Neural progenitor cell (in vitro differentiated cells): ENCODE measurements at regions not wholly inside any gene's neighbourhood (a gene's known extent, or its start where the extent isn't known, plus 50 kb on each side); places are given as distances from the start of the nearest gene placed in this dataset.
A peak's percentile ranks its signal among the peaks of the same experiment; 100 is the strongest.

ENCODE experiments used
- DNase-seq: peaks from one replicate; pipeline ENCODE4 v3.0.0-alpha.2; 2016; ENCODE audit warnings: low spot score
- H2AFZ ChIP-seq: fragments of 200-600 bp; sonication (generic); replicated peaks from 2 replicates; pipeline ENCODE4 v1.6.1; 2016; ENCODE audit warnings: antibody characterized with exemption
- H3F3A ChIP-seq: fragments of 200-600 bp; sonication (generic); 2 replicates; pipeline ENCODE4 v1.6.1; 2016; ENCODE audit warnings: antibody characterized with exemption, low read depth
- H3K27ac ChIP-seq: fragments of 200-600 bp; sonication (generic); 2 replicates; pipeline ENCODE4 v1.5.1; 2016; ENCODE audit warnings: mild to moderate bottlenecking
- H3K27me3 ChIP-seq: fragments of 200-600 bp; sonication (generic); 2 replicates; pipeline ENCODE4 v1.6.1; 2016; ENCODE audit warnings: mild to moderate bottlenecking, moderate library complexity
- H3K36me3 ChIP-seq: fragments of 200-600 bp; sonication (generic); 2 replicates; pipeline ENCODE4 v1.5.1; 2016
- H3K4me1 ChIP-seq: fragments of 200-600 bp; sonication (generic); 2 replicates; pipeline ENCODE4 v1.6.1; 2016; ENCODE audit warnings: mixed run types
- H3K4me2 ChIP-seq: fragments of 200-600 bp; sonication (generic); 2 replicates; pipeline ENCODE4 v1.6.1; 2016
- H3K4me3 ChIP-seq: fragments of 200-600 bp; sonication (generic); 2 replicates; pipeline ENCODE4 v1.5.1; 2016
- H3K79me2 ChIP-seq: fragments of 200-600 bp; sonication (generic); 2 replicates; pipeline ENCODE4 v1.6.1; 2016; ENCODE audit warnings: low read depth
- H3K9ac ChIP-seq: fragments of 200-600 bp; sonication (generic); 2 replicates; pipeline ENCODE4 v1.6.1; 2016
- H3K9me3 ChIP-seq: fragments of 200-600 bp; sonication (generic); 2 replicates; pipeline ENCODE4 v1.5.1; 2016; ENCODE audit warnings: low read depth
- H4K20me1 ChIP-seq: fragments of 200-600 bp; sonication (generic); 2 replicates; pipeline ENCODE4 v1.6.1; 2016; ENCODE audit warnings: low read depth
- H3K27ac Mint-ChIP-seq: 3 replicates; pipeline ENCODE4 v1.8.0; 2021; ENCODE audit warnings: mixed read lengths
- H3K27me3 Mint-ChIP-seq: 2 replicates; pipeline ENCODE4 v1.8.0; 2022; ENCODE audit warnings: low read depth, mild to moderate bottlenecking, inconsistent platforms, moderate library complexity, mixed read lengths; ENCODE audit not compliant: insufficient read depth
- H3K36me3 Mint-ChIP-seq: 3 replicates; pipeline ENCODE4 v1.8.0; 2021; ENCODE audit warnings: mixed read lengths
- H3K4me1 Mint-ChIP-seq: 3 replicates; pipeline ENCODE4 v1.8.0; 2021; ENCODE audit warnings: mixed read lengths
- H3K4me3 Mint-ChIP-seq: 3 replicates; pipeline ENCODE4 v1.8.0; 2021; ENCODE audit warnings: mild to moderate bottlenecking, moderate library complexity, mixed read lengths
- H3K9me3 Mint-ChIP-seq: 3 replicates; pipeline ENCODE4 v1.8.0; 2020; ENCODE audit warnings: mixed read lengths
- EZH2 ChIP-seq: fragments of 200-600 bp; sonication (generic); IDR thresholded peaks from 2 replicates; pipeline ENCODE4 v1.6.1; 2017; ENCODE audit warnings: antibody characterized with exemption, mild to moderate bottlenecking, moderate library complexity
- EZH2phosphoT487 ChIP-seq: fragments of 200-600 bp; sonication (generic); IDR thresholded peaks from 2 replicates; pipeline ENCODE4 v1.6.1; 2017; ENCODE audit warnings: antibody characterized with exemption
- TF ChIP-seq, protein P1 (sequence below): fragments of 200-600 bp; sonication (generic); IDR thresholded peaks from 2 replicates; pipeline ENCODE4 v1.5.1; 2017; ENCODE audit warnings: antibody characterized with exemption, mild to moderate bottlenecking

DNA sequence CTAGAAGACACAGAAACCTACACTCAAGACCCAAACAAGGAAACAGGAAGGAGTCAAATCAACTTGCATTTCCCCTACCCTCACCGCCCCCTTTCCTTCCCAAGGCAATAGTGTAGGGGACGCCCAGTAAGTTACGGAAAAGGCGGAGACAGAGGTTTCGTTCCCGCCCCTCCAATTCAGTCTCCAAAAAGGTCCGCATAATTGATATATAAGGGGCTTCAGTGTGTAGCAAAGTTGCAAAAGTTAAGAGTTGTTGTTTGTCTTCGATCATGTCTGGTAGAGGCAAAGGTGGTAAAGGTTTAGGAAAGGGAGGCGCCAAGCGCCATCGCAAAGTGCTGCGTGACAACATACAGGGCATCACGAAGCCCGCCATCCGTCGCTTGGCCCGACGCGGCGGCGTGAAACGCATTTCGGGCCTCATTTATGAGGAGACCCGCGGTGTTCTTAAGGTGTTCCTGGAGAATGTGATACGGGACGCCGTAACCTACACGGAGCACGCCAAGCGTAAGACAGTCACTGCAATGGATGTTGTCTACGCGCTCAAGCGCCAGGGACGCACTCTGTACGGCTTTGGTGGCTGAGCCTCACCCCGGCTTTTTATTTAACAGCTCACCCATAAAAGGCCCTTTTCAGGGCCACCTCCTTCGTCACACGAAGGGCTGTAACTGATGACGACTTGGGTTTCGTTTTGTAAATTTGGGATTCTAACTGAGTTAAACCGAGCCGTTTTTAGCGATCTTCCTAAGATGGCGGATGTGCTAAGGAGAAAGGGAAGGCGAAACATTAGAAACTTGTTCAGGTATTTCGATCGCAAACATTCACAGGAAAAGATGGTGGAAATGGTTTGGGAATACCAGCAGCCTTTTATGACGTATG lies 124.6 kb upstream of the BTN3A2 start:
- Histone ChIP-seq H3K79me2 (no peaks in the 10 kb centered on the region), H3K27me3 (no peaks in the 10 kb centered on the region), H2AFZ (no peak overlapping the region), H3K9ac (no peak overlapping the region), H3K4me2 (peak overlapping the region; percentile 73), H3K4me3 (peak overlapping the region; percentile 57), H3K9me3 (no peaks in the 10 kb centered on the region), H3K4me1 (peaks cover 11% of the 10 kb centered on the region), H4K20me1 (no peaks in the 10 kb centered on the region), H3K27ac (peak overlapping the region; percentile 78), H3F3A (peaks cover 20% of the 10 kb centered on the region), H3K36me3 (no peaks in the 10 kb centered on the region)
- TF ChIP-seq EZH2phosphoT487: no peak
- peak overlapping the region; percentile 56 for H3K4me3 Mint-ChIP-seq
- H3K27me3 Mint-ChIP-seq: no peaks in the 10 kb centered on the region
- peak overlapping the region; percentile 8 for H3K27ac Mint-ChIP-seq
- H3K4me1 Mint-ChIP-seq: peaks cover 3% of the 10 kb centered on the region
- H3K36me3 Mint-ChIP-seq: no peaks in the 10 kb centered on the region
- DNase-seq: peak; percentile 71
- H3K9me3 Mint-ChIP-seq: peaks cover 11% of the 10 kb centered on the region

- peaks cover 7% of the 10 kb centered on the region for H3K4me1 ChIP-seq
- no peak overlapping the region for H2AFZ ChIP-seq
- no peaks in the 10 kb centered on the region for H3K27me3 Mint-ChIP-seq
- H3K4me3 ChIP-seq: peak overlapping the region; percentile 57
- no peak overlapping the region for H3K9ac ChIP-seq
- no peaks in the 10 kb centered on the region for H3K79me2 ChIP-seq
- H3K27me3 ChIP-seq: no peaks in the 10 kb centered on the region
- H3K4me3 Mint-ChIP-seq: no peak overlapping the region
- H3F3A ChIP-seq: peaks cover 20% of the 10 kb centered on the region
- no peaks in the 10 kb centered on the region for H3K4me1 Mint-ChIP-seq
- peaks cover 11% of the 10 kb centered on the region for H3K9me3 Mint-ChIP-seq
- H4K20me1 ChIP-seq: no peaks in the 10 kb centered on the region
- TF ChIP-seq, protein P1, sequence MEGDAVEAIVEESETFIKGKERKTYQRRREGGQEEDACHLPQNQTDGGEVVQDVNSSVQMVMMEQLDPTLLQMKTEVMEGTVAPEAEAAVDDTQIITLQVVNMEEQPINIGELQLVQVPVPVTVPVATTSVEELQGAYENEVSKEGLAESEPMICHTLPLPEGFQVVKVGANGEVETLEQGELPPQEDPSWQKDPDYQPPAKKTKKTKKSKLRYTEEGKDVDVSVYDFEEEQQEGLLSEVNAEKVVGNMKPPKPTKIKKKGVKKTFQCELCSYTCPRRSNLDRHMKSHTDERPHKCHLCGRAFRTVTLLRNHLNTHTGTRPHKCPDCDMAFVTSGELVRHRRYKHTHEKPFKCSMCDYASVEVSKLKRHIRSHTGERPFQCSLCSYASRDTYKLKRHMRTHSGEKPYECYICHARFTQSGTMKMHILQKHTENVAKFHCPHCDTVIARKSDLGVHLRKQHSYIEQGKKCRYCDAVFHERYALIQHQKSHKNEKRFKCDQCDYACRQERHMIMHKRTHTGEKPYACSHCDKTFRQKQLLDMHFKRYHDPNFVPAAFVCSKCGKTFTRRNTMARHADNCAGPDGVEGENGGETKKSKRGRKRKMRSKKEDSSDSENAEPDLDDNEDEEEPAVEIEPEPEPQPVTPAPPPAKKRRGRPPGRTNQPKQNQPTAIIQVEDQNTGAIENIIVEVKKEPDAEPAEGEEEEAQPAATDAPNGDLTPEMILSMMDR: no peak
- no peak for TF ChIP-seq EZH2phosphoT487
- TF ChIP-seq EZH2: no peak
- peak overlapping the region; percentile 78 for H3K27ac ChIP-seq
- H3K4me2 ChIP-seq: peak overlapping the region; percentile 73
- DNase-seq: peak; percentile 45
- no peaks in the 10 kb centered on the region for H3K36me3 Mint-ChIP-seq
- H3K27ac Mint-ChIP-seq: no peak overlapping the region
- H3K9me3 ChIP-seq: no peaks in the 10 kb centered on the region
- no peaks in the 10 kb centered on the region for H3K36me3 ChIP-seq
Observed at GRCh38 chr6:26241033-26241895, 123.7 kb upstream of the BTN3A2 start.

DNA sequence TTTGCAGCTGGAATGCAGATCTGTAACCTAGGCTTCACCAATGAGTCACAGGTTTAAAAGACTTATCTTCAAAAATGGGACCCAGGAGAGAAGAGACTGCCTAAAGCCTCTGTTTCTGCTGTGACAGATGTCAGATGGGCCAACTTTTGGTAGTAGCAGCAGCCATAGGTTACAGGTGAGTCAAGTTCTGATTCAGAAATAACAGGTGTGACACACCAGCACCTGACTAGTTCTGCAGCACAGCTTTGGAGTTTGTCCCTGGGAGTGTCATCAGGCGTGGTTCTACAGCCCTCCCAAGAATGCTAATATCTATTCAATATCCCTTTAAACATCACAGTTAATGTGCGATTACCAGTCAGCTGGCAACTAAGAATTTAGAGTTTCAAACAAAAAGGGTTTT lies 121.9 kb upstream of the BTN3A2 start:
- Mint-ChIP-seq H3K4me3 (no peak overlapping the region), H3K27ac (no peak overlapping the region), H3K9me3 (peaks cover 15% of the 10 kb centered on the region), H3K27me3 (peaks cover under 1% of the 10 kb centered on the region), H3K36me3 (peaks cover 2% of the 10 kb centered on the region), H3K4me1 (peaks cover 3% of the 10 kb centered on the region)
- Histone ChIP-seq H3K4me3 (no peak overlapping the region), H2AFZ (no peak overlapping the region), H4K20me1 (no peaks in the 10 kb centered on the region), H3K9ac (no peak overlapping the region), H3K27ac (no peak overlapping the region), H3K4me1 (peaks cover 7% of the 10 kb centered on the region), H3F3A (peaks cover 23% of the 10 kb centered on the region), H3K27me3 (no peaks in the 10 kb centered on the region), H3K9me3 (no peaks in the 10 kb centered on the region), H3K36me3 (no peaks in the 10 kb centered on the region), H3K79me2 (no peaks in the 10 kb centered on the region), H3K4me2 (no peak overlapping the region)
- no peak for TF ChIP-seq EZH2phosphoT487
- TF ChIP-seq, protein P1: no peak
- TF ChIP-seq EZH2: no peak
- DNase-seq: no peak
